GM04503 (cell line): ENCODE measurements at regions not wholly inside any gene's neighbourhood (a gene's known extent, or its start where the extent isn't known, plus 50 kb on each side); places are given as distances from the start of the nearest gene placed in this dataset.
A peak's percentile ranks its signal among the peaks of the same experiment; 100 is the strongest.
"Not testable (repeated sequence)": the region's sequence is repeated elsewhere in the genome, so short reads cannot be mapped to it uniquely, and the experiment has no call there.

Source experiments
- DNase-seq: peaks from one replicate; pipeline ENCODE4 v3.0.0-alpha.2; 2012; ENCODE audit warnings: low read depth

DNA sequence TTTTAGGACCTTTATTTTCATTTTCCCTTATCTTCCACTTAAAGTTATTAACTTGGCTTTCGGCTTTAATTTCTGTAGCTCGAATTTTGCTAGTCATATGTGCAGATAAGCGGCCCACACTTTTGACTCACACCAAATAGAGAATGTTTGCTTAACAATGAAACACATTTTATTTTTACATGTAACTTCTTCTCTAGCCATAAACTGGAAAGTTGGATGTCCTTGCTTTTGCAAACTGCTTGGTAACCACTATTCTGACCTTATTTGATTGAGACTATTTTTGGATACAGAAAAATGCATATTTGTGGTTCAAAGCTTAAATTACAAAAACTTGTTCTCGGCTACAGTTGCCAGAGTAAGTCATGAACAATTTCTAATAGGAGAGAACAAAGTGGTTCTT lies 600.0 kb downstream of the KCTD12 start:
- DNase-seq: peak; percentile 45

GRCh38 chr13:76285463-76285862 lies 600.7 kb downstream of the KCTD12 start:
- no peak for DNase-seq

DNA sequence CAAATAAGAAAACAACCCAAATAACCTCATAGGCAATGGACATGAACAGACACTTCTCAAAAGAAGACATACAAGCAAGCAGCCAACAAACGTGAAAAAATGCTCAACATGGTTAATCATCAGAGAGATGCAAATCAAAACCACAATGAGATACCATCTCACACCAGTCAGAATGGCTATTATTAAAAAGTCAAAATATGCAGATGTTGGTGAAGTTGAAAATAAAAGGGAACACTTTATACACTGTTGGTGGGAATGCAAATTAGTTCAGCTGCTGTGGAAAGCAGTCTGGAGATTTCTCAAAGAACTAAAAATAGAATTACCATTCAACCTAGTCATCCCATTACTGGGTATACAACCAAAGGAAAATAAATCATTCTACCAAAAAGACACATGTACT lies 606.4 kb downstream of the KCTD12 start:
- DNase-seq: not testable (repeated sequence)

- no peak for DNase-seq
Observed at GRCh38 chr13:76271728-76272232, 614.4 kb downstream of the KCTD12 start.

DNA sequence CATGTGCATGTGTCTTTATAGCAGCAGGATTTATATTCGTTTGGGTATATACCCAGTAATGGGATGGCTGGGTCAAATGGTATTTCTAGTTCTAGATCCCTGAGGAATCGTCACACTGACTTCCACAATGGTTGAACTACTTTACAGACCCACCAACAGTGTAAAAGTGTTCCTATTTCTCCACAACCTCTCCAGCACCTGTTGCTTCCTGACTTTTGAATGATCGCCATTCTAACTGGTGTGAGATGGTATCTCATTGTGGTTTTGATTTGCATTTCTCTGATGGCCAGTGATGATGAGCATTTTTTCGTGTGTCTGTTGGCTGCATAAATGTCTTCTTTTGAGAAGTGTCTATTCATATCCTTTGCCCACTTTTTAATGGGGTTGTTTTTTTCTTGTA lies 617.9 kb downstream of the KCTD12 start:
- not testable (repeated sequence) for DNase-seq

DNA sequence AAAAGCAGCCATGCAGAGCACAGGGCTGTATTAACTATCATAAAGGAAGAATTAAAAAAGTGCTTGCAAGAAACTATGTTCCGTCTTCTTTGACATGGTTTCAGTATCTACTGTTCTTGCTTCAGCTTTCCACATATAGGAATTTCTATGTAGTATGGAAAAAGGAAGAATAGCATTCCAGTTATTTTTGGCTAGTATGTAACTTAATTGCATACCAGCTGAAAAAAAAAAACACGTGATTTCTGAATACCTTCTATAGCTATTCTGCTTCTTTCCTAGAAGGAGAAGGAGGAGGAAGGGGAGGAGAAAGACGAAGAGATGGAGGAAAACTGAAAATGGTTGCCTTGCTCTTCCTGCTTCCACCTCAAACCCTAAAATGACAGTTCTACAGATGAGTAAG lies 619.0 kb downstream of the KCTD12 start:
- DNase-seq: no peak

- no peak for DNase-seq
Observed at GRCh38 chr13:76266561-76266960, 619.6 kb downstream of the KCTD12 start.

- no peak for DNase-seq
Observed at GRCh38 chr13:76250211-76250610, 614.1 kb downstream of the LMO7 start.

DNA sequence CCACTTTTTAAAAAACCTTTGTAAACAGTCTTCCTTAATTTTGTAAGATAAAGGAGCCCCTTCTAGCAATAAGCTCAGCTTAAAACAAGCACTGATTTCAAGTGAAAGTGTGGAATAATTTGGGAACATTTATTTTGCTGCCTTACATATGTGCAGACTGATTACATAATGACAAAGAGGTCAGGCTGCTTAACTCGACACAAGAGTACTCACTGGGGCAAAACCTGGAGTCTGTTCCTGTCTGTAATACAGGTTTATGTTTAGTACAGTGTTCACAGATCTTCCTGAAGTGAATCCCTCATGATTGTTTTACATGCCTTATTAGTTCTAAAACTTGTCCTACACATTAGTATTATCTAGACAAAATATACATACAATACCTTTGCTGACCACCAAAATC lies 609.8 kb downstream of the LMO7 start:
- no peak for DNase-seq

- DNase-seq: no peak
Observed at GRCh38 chr13:76245211-76245610, 609.1 kb downstream of the LMO7 start.

DNA sequence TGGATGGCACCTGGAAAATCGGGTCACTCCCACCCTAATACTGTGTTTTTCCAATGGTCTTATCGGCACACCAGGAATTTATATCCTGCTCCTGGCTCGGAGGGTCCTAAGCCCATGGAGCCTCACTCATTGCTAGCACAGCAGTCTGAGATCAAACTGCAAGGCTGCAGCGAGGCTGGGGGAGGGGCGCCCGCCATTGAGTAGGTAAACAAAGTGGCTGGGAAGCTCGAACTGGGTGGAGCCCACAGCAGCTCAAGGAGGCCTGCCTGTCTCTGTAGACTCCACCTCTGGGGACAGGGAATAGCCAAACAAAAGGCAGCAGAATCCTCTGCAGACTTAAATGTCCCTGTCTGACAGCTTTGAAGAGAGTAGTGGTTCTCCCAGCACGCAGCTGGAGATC lies 607.0 kb downstream of the LMO7 start:
- not testable (repeated sequence) for DNase-seq

GRCh38 chr13:76239031-76239680 lies 603.0 kb downstream of the LMO7 start:
- DNase-seq: no peak

- DNase-seq: no peak
Observed at GRCh38 chr13:76231522-76232167, 595.5 kb downstream of the LMO7 start.

GRCh38 chr13:76229281-76229680 lies 593.2 kb downstream of the LMO7 start:
- no peak for DNase-seq

DNA sequence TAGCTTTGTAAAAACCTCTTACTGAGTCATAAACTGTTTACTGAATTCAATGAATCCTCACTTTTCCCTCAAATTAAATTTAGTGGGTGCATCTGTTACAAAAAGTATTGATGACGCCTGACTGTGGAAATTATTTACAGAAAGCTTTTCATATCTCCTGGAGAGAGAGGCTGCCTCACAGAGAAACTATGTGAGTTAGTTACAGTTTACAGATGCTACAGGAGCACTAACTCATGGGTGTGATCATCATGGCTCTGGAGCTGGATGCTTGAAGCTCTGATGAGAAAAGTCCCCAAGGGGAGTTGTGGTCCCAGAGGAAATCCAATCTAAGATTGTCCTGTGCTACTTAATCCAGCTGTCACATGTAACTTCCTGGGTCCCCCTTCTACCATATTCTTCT lies 590.8 kb downstream of the LMO7 start:
- no peak for DNase-seq

GRCh38 chr13:76225815-76226489 lies 589.8 kb downstream of the LMO7 start:
- no peak for DNase-seq

DNA sequence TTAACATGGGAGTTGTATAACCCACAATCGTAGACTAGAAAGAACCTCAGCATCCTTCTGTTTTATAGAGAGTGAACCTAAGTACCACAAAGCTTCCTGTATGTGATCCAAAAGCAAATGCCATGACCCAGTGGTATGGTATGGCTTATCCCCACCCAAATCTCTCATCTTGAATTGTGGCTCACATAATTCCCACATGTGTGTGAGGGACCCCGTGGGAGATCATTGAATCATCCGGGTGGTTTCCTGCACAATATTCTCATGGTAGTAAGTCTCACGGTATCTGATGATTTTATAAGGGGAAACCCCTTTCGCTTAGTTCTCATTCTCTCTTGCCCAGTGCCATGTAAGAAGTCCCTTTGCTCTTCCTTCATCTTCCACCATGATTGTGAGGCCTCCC lies 587.9 kb downstream of the LMO7 start:
- no peak for DNase-seq

GRCh38 chr13:76223565-76223964 lies 587.4 kb downstream of the LMO7 start:
- no peak for DNase-seq

DNA sequence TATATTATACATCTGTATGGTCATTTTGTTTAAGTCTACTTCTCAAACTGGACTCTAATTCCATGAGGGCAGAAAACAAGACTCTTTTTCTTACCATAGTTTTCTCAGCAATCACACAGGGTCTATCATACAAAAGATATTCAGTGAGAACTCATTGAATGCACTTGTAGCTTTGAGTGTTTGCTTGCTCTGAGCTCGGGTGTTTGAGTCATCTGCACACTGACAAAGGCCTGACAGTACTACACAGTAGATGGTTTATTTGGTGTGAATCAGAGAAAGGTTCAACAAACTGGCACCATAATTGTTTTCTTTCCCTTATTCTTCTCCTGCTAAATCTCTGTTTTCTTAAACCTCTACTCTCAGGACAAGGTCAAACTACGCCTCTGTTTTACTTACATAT lies 586.4 kb downstream of the LMO7 start:
- no peak for DNase-seq

DNA sequence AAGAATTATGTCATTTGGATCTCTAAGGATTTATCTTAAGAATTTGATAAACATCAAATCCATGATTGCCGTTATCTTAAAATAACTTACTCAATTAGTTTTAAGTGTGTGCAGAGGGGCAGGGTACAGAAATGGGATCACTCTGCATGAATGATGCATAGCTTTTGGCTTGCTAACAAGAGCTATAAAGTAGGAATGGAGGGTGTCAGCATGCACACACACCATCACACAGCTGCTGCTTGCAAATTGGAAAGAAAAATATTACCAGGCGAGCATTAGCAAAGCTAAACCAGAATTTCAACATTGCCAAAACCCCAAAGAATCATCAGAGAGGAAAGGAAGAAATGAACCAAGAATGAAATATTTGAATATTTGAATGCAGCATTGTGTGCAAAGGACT lies 580.6 kb downstream of the LMO7 start:
- no peak for DNase-seq

DNA sequence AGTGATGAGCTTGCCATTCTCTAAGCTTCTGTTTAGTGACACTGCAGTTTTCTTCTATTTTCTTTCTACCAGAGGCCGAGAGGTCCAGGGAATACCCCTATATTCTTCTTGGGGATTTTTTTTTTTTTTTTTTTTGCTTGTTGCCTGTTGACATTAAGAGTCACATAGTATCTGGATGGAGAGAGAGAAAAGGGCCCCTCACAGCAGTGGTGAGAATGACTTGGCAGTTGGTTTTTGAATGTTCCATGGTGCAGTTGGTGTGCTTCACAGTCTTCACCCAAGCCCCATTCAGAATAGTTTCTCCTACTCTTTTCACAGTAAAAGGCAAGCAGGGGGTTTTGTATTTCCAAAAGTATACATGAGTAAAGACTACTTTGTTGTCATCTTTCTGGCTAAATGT lies 577.9 kb downstream of the LMO7 start:
- no peak for DNase-seq

- DNase-seq: no peak
Observed at GRCh38 chr13:76213423-76213904, 577.3 kb downstream of the LMO7 start.

DNA sequence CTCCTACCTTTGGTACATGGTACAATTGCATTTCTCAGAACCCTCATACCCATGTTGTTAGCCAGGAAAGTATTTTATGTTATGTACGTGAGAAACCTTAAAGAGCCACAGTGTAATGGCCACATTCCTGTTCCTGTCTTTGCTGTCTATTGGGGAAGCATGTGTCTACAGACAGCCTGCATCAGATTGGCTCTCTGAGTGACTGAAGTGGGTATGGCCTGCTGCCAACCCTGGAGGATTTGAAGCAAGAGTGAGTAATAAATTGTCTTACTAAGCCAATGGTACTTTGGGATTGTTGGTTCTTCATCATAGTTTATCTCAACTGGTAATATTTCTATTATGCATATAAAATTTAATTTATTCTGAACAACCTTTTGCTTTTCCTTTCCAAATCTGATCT lies 574.1 kb downstream of the LMO7 start:
- DNase-seq: no peak
